ENCODE measurements at regions not wholly inside any gene's neighbourhood (a gene's known extent, or its start where the extent isn't known, plus 50 kb on each side); places are given as distances from the start of the nearest gene placed in this dataset.

- CTCF ChIA-PET = no interaction called here
- TF ChIP-seq, protein P1, sequence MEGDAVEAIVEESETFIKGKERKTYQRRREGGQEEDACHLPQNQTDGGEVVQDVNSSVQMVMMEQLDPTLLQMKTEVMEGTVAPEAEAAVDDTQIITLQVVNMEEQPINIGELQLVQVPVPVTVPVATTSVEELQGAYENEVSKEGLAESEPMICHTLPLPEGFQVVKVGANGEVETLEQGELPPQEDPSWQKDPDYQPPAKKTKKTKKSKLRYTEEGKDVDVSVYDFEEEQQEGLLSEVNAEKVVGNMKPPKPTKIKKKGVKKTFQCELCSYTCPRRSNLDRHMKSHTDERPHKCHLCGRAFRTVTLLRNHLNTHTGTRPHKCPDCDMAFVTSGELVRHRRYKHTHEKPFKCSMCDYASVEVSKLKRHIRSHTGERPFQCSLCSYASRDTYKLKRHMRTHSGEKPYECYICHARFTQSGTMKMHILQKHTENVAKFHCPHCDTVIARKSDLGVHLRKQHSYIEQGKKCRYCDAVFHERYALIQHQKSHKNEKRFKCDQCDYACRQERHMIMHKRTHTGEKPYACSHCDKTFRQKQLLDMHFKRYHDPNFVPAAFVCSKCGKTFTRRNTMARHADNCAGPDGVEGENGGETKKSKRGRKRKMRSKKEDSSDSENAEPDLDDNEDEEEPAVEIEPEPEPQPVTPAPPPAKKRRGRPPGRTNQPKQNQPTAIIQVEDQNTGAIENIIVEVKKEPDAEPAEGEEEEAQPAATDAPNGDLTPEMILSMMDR (conservative IDR thresholded peaks at IDR 0.05; ENCODE audit: low read depth) = no peak
- DNase-seq (ENCODE audit: low spot score) = no peak
- no peak overlapping the region for H3K27ac ChIP-seq
- POLR2A ChIA-PET (ENCODE audit: low non-redundant PET) = no interaction called here
Observed at GRCh38 chr2:49585921-49586320, 431.6 kb upstream of the FSHR start.

DNA sequence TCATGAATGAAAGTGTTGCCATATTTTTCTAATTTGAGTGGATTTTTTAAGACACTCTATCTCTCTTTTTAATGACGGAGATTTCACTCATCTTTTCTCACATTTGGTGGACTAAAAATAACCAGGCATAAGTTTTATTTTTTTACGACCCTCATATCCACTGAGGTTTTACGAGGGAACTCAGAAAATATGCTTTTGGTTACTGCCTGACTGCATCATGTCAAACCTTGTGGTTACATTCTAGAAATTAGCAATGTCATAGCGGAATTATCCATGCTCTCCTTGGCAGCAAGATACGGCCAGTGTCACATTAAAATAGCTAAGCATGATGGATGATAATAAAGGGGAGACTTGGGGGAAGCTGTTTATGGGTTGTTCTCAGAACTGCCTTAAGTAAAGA is 428.6 kb upstream of the FSHR start:
- ChIA-PET POLR2A (ENCODE audit: low non-redundant PET) (no interaction called here), CTCF (no interaction called here)
- DNase-seq (ENCODE audit: low spot score) = no peak
- TF ChIP-seq, protein P1 (conservative IDR thresholded peaks at IDR 0.05; ENCODE audit: low read depth) = no peak
- H3K27ac ChIP-seq = no peak overlapping the region

DNA sequence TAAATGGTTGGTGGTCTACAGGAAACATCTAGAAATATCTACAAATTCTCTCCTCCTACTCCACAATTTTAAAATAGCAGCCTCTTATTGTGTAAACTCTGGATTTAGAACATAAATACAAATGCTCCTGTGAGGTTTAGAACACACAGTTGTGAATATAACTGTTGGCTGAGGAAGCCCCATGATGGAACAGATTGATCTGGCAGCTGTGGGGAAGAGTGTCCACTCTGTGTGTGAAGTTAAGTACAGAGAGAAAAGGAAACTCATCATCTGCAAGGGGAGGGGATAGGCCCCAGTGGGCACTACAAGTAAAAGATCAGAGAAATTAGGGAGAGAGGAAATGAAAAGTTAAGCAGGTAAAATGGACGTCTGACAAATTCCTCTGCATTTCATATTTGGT is 422.7 kb upstream of the FSHR start:
- ChIA-PET CTCF (no interaction called here), POLR2A (ENCODE audit: low non-redundant PET) (no interaction called here)

DNA sequence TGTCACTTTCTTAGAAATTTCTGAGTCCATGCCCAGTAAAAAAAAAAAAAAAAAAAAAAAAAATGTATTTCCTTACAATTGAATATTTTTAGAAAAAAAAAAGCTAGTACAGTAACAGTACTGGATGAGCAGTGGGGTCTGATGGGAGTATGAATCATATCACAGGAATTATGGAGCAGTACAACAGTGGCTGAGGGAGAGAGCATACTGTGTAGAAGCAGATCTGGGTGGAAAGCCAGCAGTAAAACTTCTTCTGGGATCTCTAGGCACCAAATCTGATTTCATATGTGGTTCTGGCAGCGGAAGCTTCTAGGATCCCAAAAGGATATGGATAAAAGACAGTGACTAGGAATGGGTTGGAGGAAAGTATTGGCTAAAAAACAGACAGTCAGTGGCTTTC is 414.9 kb upstream of the FSHR start:
- POLR2A ChIA-PET (ENCODE audit: low non-redundant PET) = no interaction called here
- TF ChIP-seq, protein P1 (conservative IDR thresholded peaks at IDR 0.05; ENCODE audit: low read depth) = no peak
- H3K27ac ChIP-seq = no peak overlapping the region
- CTCF ChIA-PET = no interaction called here
- DNase-seq (ENCODE audit: low spot score) = no peak

More for the DNA sequence above, 422.7 kb upstream of the FSHR start:
- TF ChIP-seq, protein P1 (conservative IDR thresholded peaks at IDR 0.05; ENCODE audit: low read depth) = no peak
- H3K27ac ChIP-seq = no peak overlapping the region
- no peak for DNase-seq (ENCODE audit: low spot score)

GRCh38 chr2:49567811-49568600 is 413.7 kb upstream of the FSHR start:
- CTCF ChIA-PET = no interaction called here
- TF ChIP-seq, protein P1 (conservative IDR thresholded peaks at IDR 0.05; ENCODE audit: low read depth) = no peak

GRCh38 chr2:49567021-49567420 is 412.7 kb upstream of the FSHR start:
- DNase-seq (ENCODE audit: low spot score) = no peak
- POLR2A ChIA-PET (ENCODE audit: low non-redundant PET) = no interaction called here
- H3K27ac ChIP-seq = no peak overlapping the region
- CTCF ChIA-PET = no interaction called here
- TF ChIP-seq, protein P1 (conservative IDR thresholded peaks at IDR 0.05; ENCODE audit: low read depth) = no peak

More at GRCh38 chr2:49567811-49568600, 413.7 kb upstream of the FSHR start:
- POLR2A ChIA-PET (ENCODE audit: low non-redundant PET) = no interaction called here
- no peak overlapping the region for H3K27ac ChIP-seq
- no peak for DNase-seq (ENCODE audit: low spot score)
